K562 (cell line): ENCODE measurements at regions not wholly inside any gene's neighbourhood (a gene's known extent, or its start where the extent isn't known, plus 50 kb on each side); places are given as distances from the start of the nearest gene placed in this dataset.

Experiments
- ATAC-seq: fragments of 200-7000 bp; cut with Tn5 transposase; 3 replicates; pipeline ENCODE4 v1.9.1; 2020; ENCODE audit warnings: moderate library complexity
- BruUV-seq: library from RNA; stranded (reverse); fragments of 400-500 nt; replicated peaks from 2 replicates; lab custom pipeline; 2021; lab: Mats Ljungman, UMichigan
- CTCF ChIA-PET: fragments of 300-600 bp; formaldehyde crosslinking; extraction: SDS; loops from one replicate; lab custom pipeline; 2021; ENCODE audit warnings: low intra/inter-chr PET ratio; lab: Yijun Ruan, JAX
- POLR2A ChIA-PET: fragments of 300-600, 350-650 bp; sonication (Branson Sonifier 250); formaldehyde crosslinking; extraction: SDS; loops from one replicate; lab custom pipeline; 2021; ENCODE audit warnings: antibody characterized with exemption, inconsistent platforms; lab: Yijun Ruan, JAX
- DNase-seq, 4 experiments: peaks; one replicate each; pipeline versions ENCODE4 v3.0.0 to v3.0.0-alpha.2; 2011 to 2018; ENCODE audit warnings: low spot score in 3 of 4, mixed read lengths in 3 of 4; ENCODE audit errors: extremely low read depth in 1 of 4
- FAIRE-seq: peaks from 2 replicates; lab custom pipeline; 2011; peaks lifted over from hg19 to GRCh38; lab: Jason Lieb, UNC
- H2AFZ ChIP-seq: 2 replicates; pipeline ENCODE4 v1.6.0; 2011; ENCODE audit warnings: low read depth, low read length, control low read depth, inconsistent platforms
- H3K27ac ChIP-seq: fragments of 200-600 bp; 3 replicates; pipeline ENCODE4 v1.8.0; 2011; ENCODE audit warnings: low read depth, mild to moderate bottlenecking, control low read depth, inconsistent platforms, low read length, moderate library complexity, mixed read lengths; ENCODE audit errors: extremely low read depth
- H3K27me3 ChIP-seq, 2 experiments: fragments of 300-600 bp in 1 of 2; 2 replicates in 1 of 2; 3 replicates in 1 of 2; pipeline versions ENCODE4 v1.6.0 to v1.8.0; 2011; ENCODE audit warnings: inconsistent platforms in 2 of 2, low read length in 2 of 2, mild to moderate bottlenecking in 1 of 2, mixed read lengths in 1 of 2, moderate library complexity in 1 of 2; ENCODE audit not compliant: control insufficient read depth in 2 of 2, insufficient read depth in 2 of 2
- H3K36me3 ChIP-seq: fragments of 300-600 bp; 3 replicates; pipeline ENCODE4 v1.8.0; 2011; ENCODE audit warnings: mild to moderate bottlenecking, low read length, inconsistent platforms; ENCODE audit not compliant: control insufficient read depth, insufficient read depth
- H3K4me1 ChIP-seq, 2 experiments: fragments of 200-600 bp in 1 of 2; replicated peaks in 1 of 2; 2 replicates in 1 of 2; 3 replicates in 1 of 2; pipeline versions ENCODE4 v1.5.1 to v1.8.0; 2011; ENCODE audit warnings: inconsistent platforms in 2 of 2, low read length in 2 of 2, mild to moderate bottlenecking in 1 of 2, mixed read lengths in 1 of 2, moderate library complexity in 1 of 2; ENCODE audit not compliant: control insufficient read depth in 2 of 2, insufficient read depth in 2 of 2
- H3K4me2 ChIP-seq: 2 replicates; pipeline ENCODE4 v1.6.1; 2011; ENCODE audit warnings: low read length, control low read depth, inconsistent platforms, mixed read lengths; ENCODE audit not compliant: insufficient read depth
- H3K4me3 ChIP-seq: fragments of 200-600 bp; sonication (generic), shearing (Covaris generic); 2 replicates; pipeline ENCODE4 v1.5.1; 2016; ENCODE audit warnings: control low read depth, inconsistent platforms
- H3K79me2 ChIP-seq: fragments of 200-600 bp; 3 replicates; pipeline ENCODE4 v1.8.0; 2011; ENCODE audit warnings: low read length, inconsistent platforms; ENCODE audit not compliant: control insufficient read depth, insufficient read depth
- H3K9ac ChIP-seq, 2 experiments: 2 replicates each; pipeline versions ENCODE4 v1.6.0 to v1.6.1; 2011; ENCODE audit warnings: low read depth in 2 of 2, low read length in 2 of 2, control low read depth in 1 of 2, inconsistent platforms in 1 of 2, mild to moderate bottlenecking in 1 of 2, mixed read lengths in 1 of 2; ENCODE audit not compliant: insufficient read depth in 1 of 2
- H3K9me1 ChIP-seq: one replicate; pipeline ENCODE4 v1.6.0; 2011; ENCODE audit warnings: inconsistent platforms, mild to moderate bottlenecking, low read length, moderate library complexity; ENCODE audit not compliant: control insufficient read depth, insufficient read depth
- H3K9me3 ChIP-seq: replicated peaks from 2 replicates; pipeline ENCODE4 v1.5.1; 2011; ENCODE audit warnings: low read depth, low read length, inconsistent platforms; ENCODE audit not compliant: control insufficient read depth, insufficient read depth
- H4K20me1 ChIP-seq: replicated peaks from 2 replicates; pipeline ENCODE4 v1.6.1; 2011; ENCODE audit warnings: low read length, inconsistent platforms, mixed read lengths; ENCODE audit not compliant: control insufficient read depth, insufficient read depth
- C11orf30 ChIP-seq: fragments of 450-650 bp; IDR thresholded peaks from 2 replicates; pipeline ENCODE4 v1.6.1; 2016; ENCODE audit warnings: low read depth, mild to moderate bottlenecking
- CBX3 ChIP-seq, 2 experiments: IDR thresholded peaks; 1 replicate in 1 of 2; 2 replicates in 1 of 2; pipeline ENCODE4 v1.6.1; 2012; ENCODE audit warnings: inconsistent platforms in 2 of 2, low read length in 2 of 2, borderline replicate concordance in 1 of 2, control low read depth in 1 of 2
- ERF ChIP-seq: fragments of 450-650 bp; formaldehyde crosslinking; IDR thresholded peaks from 2 replicates; pipeline ENCODE4 v1.4.0; 2020; ENCODE audit warnings: mild to moderate bottlenecking, mixed read lengths
- GATAD2B ChIP-seq: fragments of 450-650 bp; IDR thresholded peaks from 2 replicates; pipeline ENCODE4 v1.6.1; 2017; ENCODE audit warnings: mild to moderate bottlenecking, borderline replicate concordance
- HMG20B ChIP-seq: fragments of 250-450 bp; sonication (Bioruptor Pico); IDR thresholded peaks from 2 replicates; pipeline ENCODE4 v1.5.0; 2021; ENCODE audit warnings: mild to moderate bottlenecking
- IRF2 ChIP-seq: sonication (generic); formaldehyde crosslinking; IDR thresholded peaks from 2 replicates; pipeline ENCODE4 v1.8.1; 2022; ENCODE audit warnings: mild to moderate bottlenecking, missing genetic modification reagents
- MAFF ChIP-seq: IDR thresholded peaks from 2 replicates; pipeline ENCODE4 v1.6.1; 2012; ENCODE audit warnings: low read length, improper control_type of control experiment
- MAFG ChIP-seq: fragments of 450-650 bp; conservative IDR thresholded peaks from 2 replicates; pipeline ENCODE4 v1.6.1; 2016; ENCODE audit warnings: missing genetic modification characterization, missing compliant biosample characterization
- MAFK ChIP-seq: IDR thresholded peaks from 2 replicates; pipeline ENCODE4 v1.6.1; 2011; ENCODE audit warnings: low read length, improper control_type of control experiment
- NR2F6 ChIP-seq: fragments of 450-650 bp; formaldehyde crosslinking; IDR thresholded peaks from 2 replicates; pipeline ENCODE4 v1.4.0; 2020; ENCODE audit warnings: mild to moderate bottlenecking
- NUFIP1 ChIP-seq: fragments of 450-650 bp; IDR thresholded peaks from 2 replicates; pipeline ENCODE4 v1.6.1; 2018; ENCODE audit not compliant: partially characterized antibody
- SPI1 ChIP-seq: IDR thresholded peaks from 2 replicates; pipeline ENCODE4 v1.6.1; 2011; ENCODE audit warnings: low read depth, low read length, control low read depth, borderline replicate concordance
- XRCC4 ChIP-seq: IDR thresholded peaks from one replicate; pipeline ENCODE4 v1.6.1; 2011; ENCODE audit not compliant: insufficient read depth, insufficient read length; ENCODE audit errors: extremely low read depth
- ZNF217 ChIP-seq: sonication (generic); formaldehyde crosslinking; IDR thresholded peaks from 2 replicates; pipeline ENCODE4 v1.8.0; 2022; ENCODE audit warnings: mild to moderate bottlenecking, missing genetic modification reagents
- ZNF316 ChIP-seq: fragments of 450-650 bp; IDR thresholded peaks from 2 replicates; pipeline ENCODE4 v1.6.1; 2016
- ZSCAN29 ChIP-seq: fragments of 450-650 bp; IDR thresholded peaks from 2 replicates; pipeline ENCODE4 v1.6.1; 2017
- WGBS: fragments of 100-300 bp; shearing (Covaris generic); methylation state at CpG from one replicate; pipeline ENCODE4 v1.1.6; 2016; ENCODE audit warnings: low coverage, mixed read lengths; ENCODE audit not compliant: insufficient coverage; ENCODE audit errors: missing lambda C conversion rate; 5-methylcytosine and 5-hydroxymethylcytosine counted together
- in situ Hi-C: fragments of 300-500 bp; cut with MboI; formaldehyde crosslinking; loops from 4 replicates; pipeline ENCODE4 v1.15.0; 2018; ENCODE audit warnings: inconsistent platforms, mixed read lengths
- intact Hi-C: fragments of 100-400 bp; cut with micrococcal nuclease; formaldehyde crosslinking; loops from 2 replicates; pipeline ENCODE4 v1.14.2; 2022
- TF ChIP-seq, protein P1 (sequence below), 3 experiments: fragments of 200-800 bp in 1 of 3; fragments of 250-450 bp in 1 of 3; fragments of 450-650 bp in 1 of 3; sonication (Bioruptor Pico) in 1 of 3; sonication (Bioruptor generic) in 1 of 3; formaldehyde crosslinking in 1 of 3; IDR thresholded peaks; 2 replicates each; pipeline versions ENCODE4 v1.6.1 to v1.8.0; 2016 to 2022; ENCODE audit warnings: mild to moderate bottlenecking in 2 of 3, missing genetic modification characterization in 2 of 3, missing compliant biosample characterization in 1 of 3, moderate library complexity in 1 of 3

DNA sequence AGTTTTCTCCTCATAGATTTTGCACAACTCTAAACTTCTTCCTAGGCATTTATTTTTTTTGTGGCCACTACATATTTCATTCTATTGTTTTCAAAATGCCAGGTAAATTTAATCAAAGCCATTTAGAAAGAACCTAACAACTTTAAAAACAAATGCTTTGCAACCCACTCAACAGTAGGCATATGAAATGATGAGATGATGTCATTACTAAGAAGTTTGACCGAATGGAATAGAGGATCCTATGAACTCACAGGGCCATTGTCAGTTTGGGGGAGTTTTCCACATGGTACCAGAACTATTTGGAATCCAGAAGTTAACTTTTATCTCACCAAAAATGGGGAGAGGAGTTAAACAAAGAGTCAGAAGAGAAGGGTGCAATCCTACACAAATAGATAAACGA, 100.7 kb upstream of the INHBA start:
- ChIA-PET CTCF (interaction anchor here (0.6 kb wide), 1 partner anchor 354 kb away, joined by 3 read pairs; no protein-coding TSS in a partner anchor), POLR2A (no interaction called here)
- Histone ChIP-seq H3K36me3 (no peaks in the 10 kb centered on the region), H3K79me2 (no peaks in the 10 kb centered on the region), H3K27me3 (no peaks in the 10 kb centered on the region), H3K9me3 (no peaks in the 10 kb centered on the region), H3K4me1 (no peaks in the 10 kb centered on the region), H3K9me1 (no peaks in the 10 kb centered on the region), H3K4me3 (no peak overlapping the region), H3K27ac (no peak overlapping the region), H3K9ac (no peak overlapping the region), H4K20me1 (no peaks in the 10 kb centered on the region), H2AFZ (no peak overlapping the region), H3K4me2 (no peak overlapping the region)
- ATAC-seq (no peak), DNase-seq (no peak), FAIRE-seq (no peak)
- TF ChIP-seq XRCC4 (no peak), GATAD2B (no peak)
- in situ Hi-C loops (no loop called here), intact Hi-C loops (no loop called here)
- 2% methylated on average over 2 of the region's 2 CpGs for WGBS
- no TSS peak for BruUV-seq

DNA sequence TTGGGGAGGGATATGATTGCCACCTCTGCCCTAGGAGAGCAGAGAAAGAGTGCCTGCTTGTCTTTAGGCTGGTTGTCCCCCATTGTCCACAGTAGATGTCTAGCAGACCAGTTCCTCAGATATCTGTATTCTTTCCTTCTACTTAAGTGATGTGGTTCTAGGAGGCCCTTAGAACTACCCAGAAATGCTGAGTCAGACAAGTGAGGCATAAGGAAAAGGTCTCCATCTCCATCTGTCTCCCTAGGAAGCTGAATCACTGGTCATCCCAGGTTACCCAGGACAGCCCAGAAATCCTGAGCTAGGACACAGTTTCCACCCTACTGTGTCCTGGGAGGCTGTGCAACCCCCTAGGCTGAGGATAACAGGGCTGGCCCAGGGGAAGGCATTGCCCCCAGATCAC, 93.4 kb upstream of the INHBA start:
- no peak overlapping the region for H3K4me3 ChIP-seq
- no TSS peak for BruUV-seq
- intact Hi-C loops (no loop called here), in situ Hi-C loops (no loop called here)
- H3K27ac ChIP-seq = no peak overlapping the region
- no peaks in the 10 kb centered on the region for H3K79me2 ChIP-seq
- no peak overlapping the region for H2AFZ ChIP-seq
- no peaks in the 10 kb centered on the region for H3K4me1 ChIP-seq
- no peaks in the 10 kb centered on the region; the same call in 1 of the 2 replicates for H4K20me1 ChIP-seq
- CTCF ChIA-PET = no interaction called here
- no peaks in the 10 kb centered on the region for H3K36me3 ChIP-seq
- no peak for ATAC-seq
- no peak for DNase-seq
- POLR2A ChIA-PET = no interaction called here
- H3K27me3 ChIP-seq = no peaks in the 10 kb centered on the region; a peak in 1 of 5 replicates
- H3K9me1 ChIP-seq = no peaks in the 10 kb centered on the region
- FAIRE-seq = no peak
- no peak overlapping the region for H3K4me2 ChIP-seq
- TF ChIP-seq NUFIP1 (no peak), ZNF316 (peak; percentile 71), SPI1 (no peak), ERF (CRISPR knock-in tag) (no peak), ZSCAN29 (no peak), IRF2 (CRISPR knock-in tag) (no peak), MAFF (peak; percentile 57; the same call in 1 of the 2 replicates), CBX3 (IDR thresholded peaks at IDR 0.05; ENCODE audit: borderline replicate concordance in 1 of 2, low read length in 2 of 2) (no peak), C11orf30 (peak; percentile 62; the same call in 1 of the 2 replicates), MAFG (tag) (peak; percentile 56), ZNF217 (CRISPR knock-in tag) (no peak), HMG20B (no peak), MAFK (peak; percentile 61), NR2F6 (CRISPR knock-in tag) (no peak)
- TF ChIP-seq, protein P1, sequence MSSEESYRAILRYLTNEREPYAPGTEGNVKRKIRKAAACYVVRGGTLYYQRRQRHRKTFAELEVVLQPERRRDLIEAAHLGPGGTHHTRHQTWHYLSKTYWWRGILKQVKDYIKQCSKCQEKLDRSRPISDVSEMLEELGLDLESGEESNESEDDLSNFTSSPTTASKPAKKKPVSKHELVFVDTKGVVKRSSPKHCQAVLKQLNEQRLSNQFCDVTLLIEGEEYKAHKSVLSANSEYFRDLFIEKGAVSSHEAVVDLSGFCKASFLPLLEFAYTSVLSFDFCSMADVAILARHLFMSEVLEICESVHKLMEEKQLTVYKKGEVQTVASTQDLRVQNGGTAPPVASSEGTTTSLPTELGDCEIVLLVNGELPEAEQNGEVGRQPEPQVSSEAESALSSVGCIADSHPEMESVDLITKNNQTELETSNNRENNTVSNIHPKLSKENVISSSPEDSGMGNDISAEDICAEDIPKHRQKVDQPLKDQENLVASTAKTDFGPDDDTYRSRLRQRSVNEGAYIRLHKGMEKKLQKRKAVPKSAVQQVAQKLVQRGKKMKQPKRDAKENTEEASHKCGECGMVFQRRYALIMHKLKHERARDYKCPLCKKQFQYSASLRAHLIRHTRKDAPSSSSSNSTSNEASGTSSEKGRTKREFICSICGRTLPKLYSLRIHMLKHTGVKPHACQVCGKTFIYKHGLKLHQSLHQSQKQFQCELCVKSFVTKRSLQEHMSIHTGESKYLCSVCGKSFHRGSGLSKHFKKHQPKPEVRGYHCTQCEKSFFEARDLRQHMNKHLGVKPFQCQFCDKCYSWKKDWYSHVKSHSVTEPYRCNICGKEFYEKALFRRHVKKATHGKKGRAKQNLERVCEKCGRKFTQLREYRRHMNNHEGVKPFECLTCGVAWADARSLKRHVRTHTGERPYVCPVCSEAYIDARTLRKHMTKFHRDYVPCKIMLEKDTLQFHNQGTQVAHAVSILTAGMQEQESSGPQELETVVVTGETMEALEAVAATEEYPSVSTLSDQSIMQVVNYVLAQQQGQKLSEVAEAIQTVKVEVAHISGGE (CRISPR knock-in tag; IDR thresholded peaks at IDR 0.05) = no peak
- TF ChIP-seq, all 486 proteins: peak for 5
- no peaks in the 10 kb centered on the region for H3K9me3 ChIP-seq
- H3K9ac ChIP-seq = no peak overlapping the region
